GM23248 (cell line): ENCODE measurements at regions not wholly inside any gene's neighbourhood (a gene's known extent, or its start where the extent isn't known, plus 50 kb on each side); places are given as distances from the start of the nearest gene placed in this dataset.

Experiments used
- DNase-seq: peaks from one replicate; pipeline ENCODE4 v3.0.0-alpha.2; 2015
- H2AFZ ChIP-seq: fragments of 200-600 bp; sonication (generic); 2 replicates; pipeline ENCODE4 v1.6.1; 2016; ENCODE audit warnings: antibody characterized with exemption
- H3F3A ChIP-seq: fragments of 200-600 bp; sonication (generic); 2 replicates; pipeline ENCODE4 v1.6.1; 2016; ENCODE audit warnings: mild to moderate bottlenecking, antibody characterized with exemption, mixed run types; ENCODE audit not compliant: insufficient read depth
- H3K27ac ChIP-seq: fragments of 200-600 bp; sonication (generic); 2 replicates; pipeline ENCODE4 v1.5.1; 2016; ENCODE audit warnings: mild to moderate bottlenecking
- H3K27me3 ChIP-seq: fragments of 200-600 bp; sonication (generic); replicated peaks from 2 replicates; pipeline ENCODE4 v1.6.1; 2016; ENCODE audit warnings: mild to moderate bottlenecking; ENCODE audit not compliant: insufficient read depth
- H3K36me3 ChIP-seq: fragments of 200-600 bp; sonication (generic); 2 replicates; pipeline ENCODE4 v1.6.1; 2016; ENCODE audit warnings: low read depth, mild to moderate bottlenecking
- H3K4me1 ChIP-seq: fragments of 200-600 bp; sonication (generic); 2 replicates; pipeline ENCODE4 v1.6.1; 2016; ENCODE audit warnings: mild to moderate bottlenecking; ENCODE audit not compliant: insufficient read depth
- H3K4me2 ChIP-seq: fragments of 200-600 bp; sonication (generic); one replicate; pipeline ENCODE4 v1.6.1; 2016; ENCODE audit warnings: mild to moderate bottlenecking; ENCODE audit not compliant: unreplicated experiment
- H3K4me3 ChIP-seq: fragments of 200-600 bp; sonication (generic); 2 replicates; pipeline ENCODE4 v1.5.1; 2016; ENCODE audit warnings: mild to moderate bottlenecking
- H3K79me2 ChIP-seq: fragments of 200-600 bp; sonication (generic); 2 replicates; pipeline ENCODE4 v1.6.1; 2016; ENCODE audit warnings: mild to moderate bottlenecking; ENCODE audit not compliant: insufficient read depth
- H3K9ac ChIP-seq: fragments of 200-600 bp; sonication (generic); 2 replicates; pipeline ENCODE4 v1.6.1; 2016; ENCODE audit warnings: mild to moderate bottlenecking
- H3K9me2 ChIP-seq: fragments of 200-600 bp; sonication (generic); 2 replicates; pipeline ENCODE4 v1.6.1; 2016; ENCODE audit warnings: mixed run types, mild to moderate bottlenecking, moderate library complexity; ENCODE audit not compliant: insufficient read depth
- H3K9me3 ChIP-seq: fragments of 200-600 bp; sonication (generic); one replicate; pipeline ENCODE4 v1.6.1; 2017; ENCODE audit warnings: low read depth
- H4K20me1 ChIP-seq: fragments of 200-600 bp; sonication (generic); 2 replicates; pipeline ENCODE4 v1.6.0; 2016; ENCODE audit not compliant: insufficient read depth
- EZH2 ChIP-seq: fragments of 200-600 bp; sonication (generic); IDR thresholded peaks from 2 replicates; pipeline ENCODE4 v1.6.1; 2018; ENCODE audit warnings: antibody characterized with exemption, mild to moderate bottlenecking; ENCODE audit not compliant: insufficient read depth, poor library complexity, severe bottlenecking
- EZH2phosphoT487 ChIP-seq: fragments of 200-600 bp; sonication (generic); IDR thresholded peaks from 2 replicates; pipeline ENCODE4 v1.6.1; 2018; ENCODE audit warnings: antibody characterized with exemption, moderate library complexity, mild to moderate bottlenecking, low read depth; ENCODE audit not compliant: insufficient read depth
- WGBS, 2 experiments: methylation state at CpG; one replicate each; pipeline ENCODE4 v1.1.6; 2015 to 2017; ENCODE audit warnings: low lambda C conversion rate in 2 of 2, low coverage in 1 of 2; ENCODE audit errors: missing lambda C conversion rate in 2 of 2; 5-methylcytosine and 5-hydroxymethylcytosine counted together
- in situ Hi-C: fragments of 300-500 bp; cut with MboI; formaldehyde crosslinking; loops from 2 replicates; pipeline ENCODE4 v1.15.0; 2020

GRCh38 chr15:58313304-58313703 lies 118.5 kb upstream of the LIPC start:
- TF ChIP-seq EZH2phosphoT487 (no peak), EZH2 (no peak)
- Histone ChIP-seq H3K9me2 (no peaks in the 10 kb centered on the region), H2AFZ (no peak overlapping the region), H3F3A (peaks cover 3% of the 10 kb centered on the region; the same call in 1 of the 2 replicates), H3K4me2 (no peak overlapping the region), H3K4me3 (no peak overlapping the region), H3K4me1 (peaks cover under 1% of the 10 kb centered on the region), H3K27ac (no peak overlapping the region), H3K27me3 (no peaks in the 10 kb centered on the region), H3K79me2 (no peaks in the 10 kb centered on the region), H3K9ac (no peak overlapping the region), H3K9me3 (no peaks in the 10 kb centered on the region), H3K36me3 (no peaks in the 10 kb centered on the region), H4K20me1 (no peaks in the 10 kb centered on the region)
- WGBS, 2 experiments, result 81 to 87% methylated on average over 5 of the region's 5 CpGs
- no peak for DNase-seq
- in situ Hi-C loops, result no loop called here

DNA sequence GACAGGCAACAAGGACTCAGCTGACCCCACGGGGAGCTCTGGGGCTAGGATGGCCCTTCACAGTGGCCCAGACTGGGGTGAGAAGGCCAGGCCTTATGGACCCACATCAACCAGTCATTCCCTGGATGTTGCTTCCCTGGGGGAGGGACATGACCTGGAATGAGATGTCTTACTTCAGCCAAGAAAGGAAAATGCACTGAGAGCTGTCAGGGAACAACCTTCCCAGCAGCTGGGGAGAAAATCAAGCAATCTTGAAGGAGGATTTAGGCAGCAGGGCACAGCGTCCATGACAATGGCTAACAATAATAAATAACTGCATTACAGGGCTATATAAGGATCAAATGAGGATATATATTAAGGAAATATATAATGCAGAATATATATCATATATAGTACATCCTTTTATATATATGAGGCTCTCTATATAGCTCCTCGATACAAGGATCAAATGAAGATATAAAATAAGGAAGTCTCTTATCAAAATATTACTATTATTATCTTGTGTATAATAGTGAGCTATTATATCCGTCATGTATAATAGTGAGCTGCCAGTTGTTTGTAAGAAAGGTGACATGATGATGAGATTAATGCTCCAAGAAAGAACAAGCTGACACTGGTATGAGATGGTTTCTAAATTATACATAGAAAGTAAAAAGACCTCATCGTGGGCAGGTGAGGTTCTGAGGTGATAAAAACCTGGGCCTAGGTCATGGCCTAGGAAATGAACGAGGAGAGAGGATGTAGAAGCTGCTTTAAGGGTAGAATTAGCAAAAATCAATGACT lies 117.8 kb upstream of the LIPC start:
- in situ Hi-C loops, result no loop called here
- H3F3A ChIP-seq, result no peaks in the 10 kb centered on the region
- no peak overlapping the region for H3K27ac ChIP-seq
- H3K4me2 ChIP-seq, result no peak overlapping the region
- TF ChIP-seq EZH2 (no peak), EZH2phosphoT487 (no peak)
- 82 to 84% methylated on average over 6 of the region's 6 CpGs for WGBS, 2 experiments
- H3K4me3 ChIP-seq, result no peak overlapping the region
- H3K4me1 ChIP-seq, result no peaks in the 10 kb centered on the region
- no peak overlapping the region for H3K9ac ChIP-seq
- no peaks in the 10 kb centered on the region for H3K9me2 ChIP-seq
- no peaks in the 10 kb centered on the region for H3K27me3 ChIP-seq
- H3K36me3 ChIP-seq, result no peaks in the 10 kb centered on the region
- no peaks in the 10 kb centered on the region for H3K9me3 ChIP-seq
- H4K20me1 ChIP-seq, result no peaks in the 10 kb centered on the region
- DNase-seq, result no peak
- H3K79me2 ChIP-seq, result no peaks in the 10 kb centered on the region
- H2AFZ ChIP-seq, result no peak overlapping the region

- TF ChIP-seq EZH2phosphoT487, result no peak
- no peak for TF ChIP-seq EZH2
- Histone ChIP-seq H3K4me3 (no peak overlapping the region), H3K9ac (no peak overlapping the region), H3K4me1 (no peaks in the 10 kb centered on the region), H3K9me3 (no peaks in the 10 kb centered on the region), H3K27me3 (no peaks in the 10 kb centered on the region), H3K79me2 (no peaks in the 10 kb centered on the region), H2AFZ (no peak overlapping the region), H4K20me1 (no peaks in the 10 kb centered on the region), H3F3A (no peaks in the 10 kb centered on the region), H3K4me2 (no peak overlapping the region), H3K27ac (no peak overlapping the region), H3K9me2 (no peaks in the 10 kb centered on the region), H3K36me3 (no peaks in the 10 kb centered on the region)
- no peak for DNase-seq
- 69 to 71% methylated on average over 4 of the region's 4 CpGs for WGBS, 2 experiments
- in situ Hi-C loops, result no loop called here
Measured at GRCh38 chr15:58314593-58315216, 117.1 kb upstream of the LIPC start.

GRCh38 chr15:58318517-58318916 lies 113.3 kb upstream of the LIPC start:
- DNase-seq, result no peak
- Histone ChIP-seq H3K79me2 (no peaks in the 10 kb centered on the region), H3F3A (no peaks in the 10 kb centered on the region), H3K9me2 (no peaks in the 10 kb centered on the region), H3K4me2 (no peak overlapping the region), H3K4me3 (no peak overlapping the region), H2AFZ (no peak overlapping the region), H3K27ac (no peak overlapping the region), H3K9ac (no peak overlapping the region), H3K4me1 (no peaks in the 10 kb centered on the region), H3K9me3 (no peaks in the 10 kb centered on the region), H3K36me3 (no peaks in the 10 kb centered on the region), H4K20me1 (no peaks in the 10 kb centered on the region), H3K27me3 (no peaks in the 10 kb centered on the region)
- in situ Hi-C loops, result no loop called here
- WGBS, 2 experiments, result 53 to 58% methylated on average over 6 of the region's 6 CpGs
- TF ChIP-seq EZH2phosphoT487, result no peak
- TF ChIP-seq EZH2, result no peak

DNA sequence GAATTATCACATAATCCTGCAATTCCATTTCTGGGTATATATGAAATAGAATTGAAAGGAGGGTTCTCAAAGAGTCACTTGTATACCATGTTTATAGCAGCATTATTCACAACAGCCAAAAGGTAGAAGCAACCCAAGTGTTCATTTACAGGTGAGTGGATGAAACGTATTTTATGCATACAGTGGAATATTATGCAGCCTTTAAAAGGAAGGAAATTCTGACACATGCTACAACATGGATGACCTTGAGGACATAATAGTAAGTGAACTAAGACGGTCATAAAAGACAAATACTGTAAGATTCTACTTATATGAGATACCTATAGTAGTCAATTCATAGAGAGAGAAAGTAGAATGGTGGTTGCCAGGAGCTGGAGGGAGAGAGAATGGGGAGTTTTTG lies 110.8 kb upstream of the LIPC start:
- Histone ChIP-seq H3K9ac (no peak overlapping the region), H4K20me1 (no peaks in the 10 kb centered on the region), H3K9me3 (no peaks in the 10 kb centered on the region), H3K4me1 (no peaks in the 10 kb centered on the region), H3K36me3 (no peaks in the 10 kb centered on the region), H3F3A (no peaks in the 10 kb centered on the region), H3K27ac (no peak overlapping the region), H3K9me2 (no peaks in the 10 kb centered on the region), H3K79me2 (no peaks in the 10 kb centered on the region), H2AFZ (no peak overlapping the region), H3K27me3 (no peaks in the 10 kb centered on the region), H3K4me3 (no peak overlapping the region), H3K4me2 (no peak overlapping the region)
- DNase-seq, result no peak
- WGBS, 2 experiments, result 62 to 79% methylated on average over 2 of the region's 2 CpGs
- in situ Hi-C loops, result no loop called here
- TF ChIP-seq EZH2phosphoT487 (no peak), EZH2 (no peak)
